Right forelimb (tissue), 1 donor: ENCODE measurements at regions not wholly inside any gene's neighbourhood (a gene's known extent, or its start where the extent isn't known, plus 50 kb on each side); places are given as distances from the start of the nearest gene placed in this dataset.

Source experiments
- DNase-seq: peaks from one replicate; pipeline ENCODE4 v3.0.0-alpha.2; 2018

DNA sequence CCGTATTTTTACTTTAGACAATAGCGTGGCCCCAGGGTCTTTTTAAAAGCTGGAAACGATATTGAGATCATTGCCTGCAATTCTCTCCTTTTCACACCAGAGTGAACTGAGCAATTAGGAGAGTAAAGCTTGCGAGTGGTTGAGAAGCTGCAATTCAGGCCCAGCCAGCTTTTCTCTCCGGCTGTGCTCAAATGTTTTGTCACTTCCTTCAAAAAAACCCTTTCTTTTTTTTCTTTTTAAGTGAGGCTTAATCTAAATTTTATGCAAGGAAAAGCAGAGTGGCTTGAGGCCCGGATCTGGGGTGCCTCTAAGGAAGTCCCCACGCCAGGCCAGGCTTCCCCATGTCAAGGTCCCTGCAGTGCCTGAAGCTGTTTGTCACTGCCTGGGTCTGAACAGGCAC is 433.9 kb downstream of the GLRX3 start:
- DNase-seq = no peak

DNA sequence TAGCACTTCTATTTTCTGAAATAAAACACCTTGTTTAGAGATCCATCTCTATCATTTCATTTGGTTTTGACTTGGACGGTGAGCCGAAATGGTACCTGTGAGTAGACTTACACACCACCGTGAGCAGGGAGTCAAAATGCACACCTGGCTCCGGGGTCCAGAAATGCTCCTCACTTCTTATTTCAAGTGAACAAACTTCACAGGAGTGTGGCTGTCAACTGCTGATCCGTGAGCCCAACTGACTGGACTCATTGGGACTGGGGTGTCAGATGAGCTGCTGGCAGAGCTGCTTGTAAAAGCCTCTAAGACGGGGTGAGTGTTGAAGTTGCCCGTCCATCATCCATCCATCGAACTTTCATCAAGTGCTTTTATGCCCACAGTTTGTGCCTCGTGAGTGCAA is 435.5 kb downstream of the GLRX3 start:
- DNase-seq = no peak

DNA sequence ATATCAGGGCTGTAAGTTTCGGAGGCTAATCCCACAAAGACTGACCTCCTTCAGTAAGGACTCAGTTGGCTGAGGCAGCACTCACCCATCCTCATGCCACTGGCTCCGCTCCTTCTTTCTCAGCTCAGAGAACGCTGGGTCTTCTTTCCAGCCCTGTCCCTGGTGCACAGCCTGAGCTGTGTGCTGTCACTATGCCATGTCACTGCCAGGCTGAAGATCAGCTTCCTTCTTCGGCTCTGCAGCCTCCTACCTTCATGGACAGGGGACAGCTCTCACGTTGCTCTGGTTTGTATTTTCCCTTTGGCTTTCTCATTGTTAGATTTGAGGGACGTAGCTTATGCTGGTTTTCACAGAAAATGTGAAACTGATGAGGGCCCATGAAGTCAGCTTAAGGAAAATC is 437.3 kb downstream of the GLRX3 start:
- no peak for DNase-seq

DNA sequence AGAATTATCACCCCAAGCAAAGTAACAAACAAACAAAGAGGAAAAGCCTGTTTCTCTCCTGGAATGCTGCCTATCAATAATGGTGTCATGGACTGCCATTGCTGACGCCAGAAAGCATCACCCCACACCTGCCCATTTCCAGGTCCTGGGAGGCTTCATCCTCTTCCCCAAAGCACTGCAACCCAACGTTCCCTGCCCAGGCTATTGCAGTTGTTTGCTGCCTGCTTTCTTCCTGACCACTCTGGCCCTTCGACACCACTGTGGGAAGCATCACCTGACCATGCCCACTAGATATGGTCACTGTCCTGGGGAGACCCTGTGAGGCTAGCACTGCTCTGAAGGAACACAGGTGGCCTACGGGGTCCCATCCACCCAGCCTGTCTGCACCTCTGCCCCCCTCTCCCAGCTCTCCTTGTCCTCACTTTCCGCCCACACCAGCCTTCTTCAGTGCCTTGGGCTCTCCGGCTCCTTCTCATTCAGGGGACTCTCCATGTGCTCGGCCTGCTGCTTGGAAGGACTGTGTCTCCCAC is 439.6 kb downstream of the GLRX3 start:
- no peak for DNase-seq

DNA sequence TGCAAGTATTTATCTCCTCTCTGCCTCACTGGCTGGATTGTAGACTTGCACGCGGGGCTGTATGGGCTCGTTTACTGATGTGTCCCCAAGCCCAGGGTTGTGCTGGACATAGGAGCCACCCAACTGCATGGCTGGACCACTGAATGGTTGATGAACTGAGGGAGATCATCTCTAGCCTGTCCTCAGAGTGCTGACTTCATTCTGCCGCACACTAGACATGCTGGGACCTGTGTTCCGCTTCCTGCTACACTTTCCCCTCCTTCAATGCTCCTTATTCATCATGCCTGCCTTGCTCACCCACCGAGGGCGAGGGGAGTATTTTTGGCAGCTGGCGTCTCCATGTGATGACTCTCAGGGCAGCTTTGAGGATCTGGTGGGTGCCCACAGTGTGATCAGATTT is 440.2 kb downstream of the GLRX3 start:
- DNase-seq = no peak

DNA sequence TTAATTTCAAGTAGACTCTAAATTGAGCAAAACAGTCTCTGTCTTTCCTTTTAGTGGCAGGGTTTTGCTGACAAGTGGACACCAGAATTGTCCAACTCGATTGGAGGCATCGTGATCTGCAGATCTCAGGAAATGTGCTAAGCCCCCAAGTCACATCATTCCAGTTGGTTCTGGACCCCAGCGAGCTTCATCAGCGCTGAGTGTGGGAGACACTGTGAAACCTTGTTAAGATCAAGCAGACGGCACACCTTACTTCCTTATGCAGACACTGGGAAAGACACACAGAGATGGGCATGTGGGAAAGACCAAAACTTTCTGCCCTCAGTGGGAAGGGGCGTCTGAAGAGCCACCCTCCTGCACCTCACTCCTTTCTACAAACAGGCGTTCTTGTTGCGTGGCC is 440.8 kb downstream of the GLRX3 start:
- DNase-seq = no peak

DNA sequence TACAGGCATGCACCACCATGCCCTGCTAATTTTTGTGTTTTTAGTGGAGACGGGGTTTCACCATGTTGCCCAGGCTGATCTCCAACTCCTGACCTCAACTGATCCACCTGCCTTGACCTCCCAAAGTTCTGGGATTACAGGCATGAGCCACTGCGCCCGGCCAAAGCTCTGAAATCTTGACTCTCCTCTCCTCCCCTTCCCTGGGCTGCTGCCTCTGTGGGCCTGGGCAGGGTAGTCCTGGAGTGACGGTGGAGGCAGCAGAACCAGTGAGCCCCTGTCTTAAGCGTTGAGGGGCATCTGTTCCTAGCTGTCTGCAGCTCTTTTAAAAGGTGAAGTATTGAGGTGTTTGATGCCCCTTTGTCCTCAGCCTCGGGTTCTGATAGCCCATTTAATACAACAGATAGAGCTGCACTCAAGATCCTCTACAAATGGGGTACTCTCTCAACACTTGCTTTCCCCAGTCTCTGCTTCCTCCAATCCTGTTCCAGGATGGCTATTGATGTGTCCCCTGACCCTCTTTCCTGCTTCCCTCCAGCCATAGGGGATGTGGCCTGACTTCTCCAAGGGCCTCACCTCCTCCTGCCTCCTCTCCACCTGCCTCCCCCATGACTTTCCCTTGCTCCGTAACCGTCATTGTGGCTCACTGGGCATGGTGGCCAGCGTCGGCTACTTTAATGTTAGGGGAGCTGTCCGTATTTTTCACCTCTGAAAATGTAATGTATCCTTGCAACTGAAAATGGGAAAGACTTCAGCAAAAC is 442.5 kb downstream of the GLRX3 start:
- DNase-seq = no peak

DNA sequence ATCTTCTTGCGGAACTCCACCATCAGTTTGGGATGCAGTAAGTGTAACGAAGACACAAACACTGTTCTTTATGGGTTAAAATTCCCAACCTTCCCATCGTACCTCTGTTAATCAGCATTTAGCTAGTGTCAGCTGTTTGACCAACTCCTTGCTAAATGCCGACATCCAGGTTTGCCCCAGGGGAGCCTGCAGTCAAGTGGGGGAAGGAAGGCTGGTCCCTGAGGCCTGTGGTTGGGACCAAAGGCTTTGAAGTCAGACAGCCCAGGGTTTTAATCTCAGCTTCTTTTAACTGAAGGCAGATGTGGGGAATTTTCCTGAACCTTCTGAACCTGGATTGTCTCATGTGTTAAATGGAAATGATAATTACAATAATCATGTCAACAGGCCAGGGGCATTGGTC is 443.7 kb downstream of the GLRX3 start:
- DNase-seq = no peak

DNA sequence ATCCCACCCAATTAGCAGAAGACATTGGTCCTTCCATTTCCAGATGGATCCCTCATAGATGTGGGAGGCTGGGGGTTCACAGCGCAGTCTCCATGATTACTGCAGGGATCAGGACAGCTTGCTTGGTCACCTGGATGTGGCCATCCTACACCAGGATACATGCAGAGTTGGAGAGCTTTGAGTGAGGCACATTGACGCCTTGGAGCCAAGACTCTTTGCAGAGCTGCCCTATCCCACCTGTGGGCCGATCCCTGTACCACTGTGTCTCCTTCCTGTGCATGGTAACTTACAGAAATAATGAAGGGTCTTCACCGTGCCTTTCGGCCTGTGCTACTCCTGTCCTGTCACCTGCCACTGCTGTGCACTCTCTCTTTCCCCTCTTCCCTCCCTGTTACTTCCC is 444.8 kb downstream of the GLRX3 start:
- no peak for DNase-seq

DNA sequence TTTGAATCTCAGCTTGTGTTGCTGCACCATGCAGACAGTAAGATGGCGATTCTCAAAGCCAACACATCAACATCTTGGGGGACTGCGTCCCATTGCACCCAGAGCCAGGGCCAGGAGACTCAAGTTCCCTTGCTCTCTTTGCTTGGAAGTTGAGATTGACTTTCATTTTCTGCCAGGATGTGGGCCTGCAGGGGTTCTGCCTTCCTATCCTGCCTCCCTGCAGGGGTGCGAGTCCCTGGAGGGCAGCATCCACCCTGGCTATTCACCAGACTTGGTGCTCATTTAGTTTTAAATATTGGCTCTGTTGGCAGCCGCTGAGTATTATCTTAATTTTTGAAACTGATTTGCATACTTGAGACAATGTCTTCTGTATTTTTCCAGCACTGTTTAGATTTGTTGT is 451.5 kb downstream of the GLRX3 start:
- no peak for DNase-seq

DNA sequence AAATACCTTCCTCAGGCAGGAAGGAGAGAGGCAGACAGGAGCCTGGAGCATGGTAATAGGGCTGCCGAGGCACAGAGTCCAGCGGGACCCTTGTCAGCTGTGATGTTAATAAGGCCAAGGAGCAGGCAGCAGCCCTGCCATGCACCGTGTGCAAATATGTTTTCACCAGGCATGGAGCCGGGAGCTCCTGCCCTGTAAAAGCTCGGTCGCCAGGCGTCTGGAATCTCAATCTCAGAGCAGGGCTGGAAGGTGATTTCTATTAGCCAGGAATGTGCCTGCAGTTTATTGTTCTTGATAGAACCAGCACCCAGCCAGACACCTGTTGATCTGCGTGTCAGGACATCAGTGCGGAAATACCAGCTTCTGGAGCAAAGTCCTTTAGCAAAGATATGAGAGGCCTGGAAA is 469.8 kb downstream of the GLRX3 start:
- DNase-seq = no peak

DNA sequence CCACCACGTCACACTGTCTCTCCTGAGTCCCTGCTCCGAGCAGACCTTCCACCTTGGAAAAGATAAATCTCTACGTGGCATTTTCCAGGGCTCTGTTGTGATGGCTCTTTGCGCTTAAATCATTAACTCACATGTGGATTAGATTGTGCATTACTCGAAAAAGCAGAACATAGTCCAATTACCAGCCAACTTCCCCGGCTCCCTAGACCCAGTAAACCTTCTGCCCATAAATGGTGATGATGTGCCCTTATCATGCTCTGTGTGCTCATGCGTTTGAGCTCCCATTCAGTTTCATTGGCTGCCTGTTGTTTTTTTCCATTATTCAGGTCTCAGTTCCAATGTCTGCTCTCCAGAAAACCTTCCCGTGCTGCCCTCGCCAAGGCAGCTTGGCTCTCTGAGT is 471.2 kb downstream of the GLRX3 start:
- DNase-seq = no peak

DNA sequence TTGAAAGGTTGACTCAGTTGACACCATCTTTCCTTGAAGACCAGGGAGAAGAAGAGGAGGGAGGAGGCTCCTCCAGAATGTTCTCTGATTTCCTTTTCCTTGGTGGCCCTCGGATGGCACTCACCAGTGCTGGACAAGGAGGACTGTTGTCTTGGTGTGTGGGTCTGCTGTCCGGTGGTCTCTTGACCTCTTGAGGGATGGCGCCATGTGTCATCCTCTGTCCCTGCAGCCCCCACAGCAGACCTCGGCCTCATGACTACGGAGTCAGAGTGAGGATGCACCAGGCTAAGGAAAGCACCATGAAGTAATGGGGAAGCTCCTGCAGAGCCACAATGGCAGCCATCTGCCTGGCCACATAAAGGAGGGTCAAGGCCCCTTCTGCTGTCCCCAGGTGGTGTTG is 475.0 kb downstream of the GLRX3 start:
- DNase-seq = no peak

DNA sequence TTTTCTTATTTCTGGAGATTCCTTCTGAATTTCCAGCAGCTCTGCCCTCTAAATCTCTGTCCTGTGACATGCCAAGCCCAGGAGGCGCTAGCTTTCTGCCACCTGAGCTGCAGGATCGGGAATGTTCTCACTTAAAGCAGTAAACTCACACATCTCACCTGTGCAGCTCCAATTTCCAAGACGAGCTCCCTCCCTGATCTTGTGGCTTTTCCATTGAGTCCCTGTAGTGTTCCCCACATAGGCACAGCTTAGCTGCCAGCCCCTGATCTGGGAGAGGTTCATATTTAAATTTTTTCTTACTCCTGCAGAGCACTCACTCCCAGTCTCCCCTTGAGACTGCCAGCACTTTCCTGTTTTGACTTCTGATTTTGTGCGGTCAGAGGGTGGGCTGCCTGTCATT is 479.3 kb downstream of the GLRX3 start:
- DNase-seq = no peak

DNA sequence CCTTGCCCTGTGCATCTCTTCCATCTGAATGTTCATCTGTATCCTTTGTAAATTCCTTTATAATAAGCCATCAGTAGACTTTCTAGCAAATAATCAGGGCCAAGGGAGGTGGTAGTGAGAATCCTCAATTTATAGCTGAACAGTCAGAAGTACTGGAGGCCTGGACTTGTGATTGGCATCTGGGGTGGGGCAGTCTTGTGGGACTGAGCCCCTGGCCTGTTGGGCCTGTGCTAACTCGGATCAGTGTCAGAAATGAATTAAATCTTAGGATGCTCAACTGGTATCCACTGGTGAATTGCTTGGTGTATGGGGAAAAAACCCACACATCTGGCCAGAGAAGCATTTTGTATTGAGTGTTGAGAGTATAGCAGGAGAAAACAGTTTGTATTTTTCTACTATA is 481.8 kb downstream of the GLRX3 start:
- no peak for DNase-seq

DNA sequence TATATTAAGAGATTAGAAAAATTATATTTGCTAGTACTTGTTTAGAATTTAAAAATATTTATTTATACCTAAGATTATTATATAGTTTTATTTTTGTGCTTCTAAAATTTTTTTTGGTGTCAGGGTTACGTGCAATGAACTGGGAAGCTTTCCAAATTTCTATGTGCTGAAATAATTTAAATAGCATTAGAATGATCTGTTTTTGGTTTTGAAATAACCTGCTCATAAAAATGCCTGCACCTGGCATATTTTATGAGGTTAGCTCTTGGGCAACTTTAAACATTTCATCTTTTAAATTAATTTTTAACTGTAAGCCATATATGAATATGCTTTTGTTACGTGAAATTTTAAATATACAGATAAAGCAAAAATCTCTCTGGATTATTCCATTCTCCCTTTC is 482.5 kb downstream of the GLRX3 start:
- no peak for DNase-seq

DNA sequence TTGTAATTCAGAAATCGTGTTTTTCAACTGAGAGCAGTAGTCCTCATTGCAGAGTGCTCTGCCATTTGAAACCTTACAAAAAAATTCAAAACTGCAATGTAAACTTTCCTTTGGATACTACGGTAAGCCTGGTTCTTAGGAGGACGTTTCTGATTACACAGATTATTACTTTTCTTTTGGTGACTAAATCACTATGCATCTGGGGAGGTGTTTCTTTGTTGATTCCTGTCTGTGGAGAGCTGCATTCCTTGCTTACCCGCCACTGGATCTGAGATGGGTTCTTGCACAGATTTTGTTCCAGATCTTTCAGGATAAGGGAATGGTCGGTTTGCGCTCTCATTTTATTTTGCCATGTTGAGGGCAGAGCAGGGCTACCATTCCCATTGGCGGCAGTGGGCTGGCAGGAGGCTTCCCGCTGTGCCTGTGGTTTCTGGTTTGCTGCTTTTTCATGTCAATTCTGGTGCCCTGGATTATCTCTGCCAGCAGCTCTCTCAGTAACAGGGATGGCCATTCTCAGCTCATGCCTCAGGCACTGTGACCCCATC is 485.1 kb downstream of the GLRX3 start:
- DNase-seq = no peak

DNA sequence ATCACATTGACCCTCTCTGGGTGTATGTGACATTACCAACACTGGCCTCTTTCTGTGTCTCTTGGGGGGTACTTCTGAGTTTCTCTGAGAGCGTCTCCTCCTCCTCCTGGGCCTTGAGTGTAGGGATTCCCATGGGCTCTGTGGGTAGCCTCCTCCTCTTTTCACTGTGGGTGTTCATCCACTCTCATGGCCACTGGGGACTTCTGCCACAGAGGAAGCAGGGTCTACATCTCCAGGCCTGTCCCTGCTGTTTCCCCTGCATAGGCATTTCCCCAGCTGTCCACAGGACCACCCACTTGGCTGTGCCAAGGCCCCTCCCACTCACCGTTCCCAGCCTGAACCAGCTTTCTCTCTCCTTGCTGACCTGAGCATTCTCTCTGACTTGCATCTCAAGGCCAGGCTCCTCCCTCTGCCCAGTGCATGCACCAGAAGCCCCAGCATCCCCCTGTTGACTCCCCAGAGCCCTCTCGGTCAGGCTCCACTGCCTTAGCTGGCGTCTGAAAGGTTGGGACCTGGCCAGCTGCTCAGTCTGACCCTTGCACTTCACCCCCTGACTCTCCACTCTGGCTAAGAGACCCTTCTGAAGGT is 487.6 kb downstream of the GLRX3 start:
- no peak for DNase-seq

DNA sequence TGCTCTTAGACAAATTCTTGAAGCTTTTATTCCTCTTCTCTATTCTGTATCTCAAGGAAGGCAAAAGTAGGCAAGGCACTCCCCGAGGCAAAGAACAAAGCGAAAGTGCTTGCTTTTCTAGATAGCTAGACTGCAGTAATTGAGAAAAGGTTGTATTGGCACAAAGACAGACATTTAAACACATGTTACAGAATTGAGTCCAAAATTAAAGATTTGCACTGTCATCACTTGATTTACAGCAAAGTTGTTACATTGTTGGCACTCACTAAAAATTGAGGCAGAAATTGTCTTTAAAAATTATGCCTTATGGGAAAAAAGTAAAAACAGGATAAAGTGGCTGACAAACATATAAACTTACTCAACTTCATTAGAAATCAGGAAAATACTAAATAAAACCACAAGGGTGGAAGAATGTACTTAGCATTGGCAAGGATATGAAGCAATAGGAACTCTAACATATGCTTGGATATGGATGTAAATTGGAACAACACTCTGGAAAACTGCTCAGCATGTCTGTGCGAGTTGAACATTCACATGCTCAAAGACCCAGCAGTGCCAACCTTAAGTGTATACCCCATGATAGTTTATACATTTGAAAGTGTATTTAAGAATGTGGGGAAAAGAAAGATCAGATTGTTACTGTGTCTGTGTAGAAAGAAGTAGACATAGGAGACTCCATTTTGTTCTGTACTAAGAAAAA is 491.3 kb downstream of the GLRX3 start:
- DNase-seq = no peak

DNA sequence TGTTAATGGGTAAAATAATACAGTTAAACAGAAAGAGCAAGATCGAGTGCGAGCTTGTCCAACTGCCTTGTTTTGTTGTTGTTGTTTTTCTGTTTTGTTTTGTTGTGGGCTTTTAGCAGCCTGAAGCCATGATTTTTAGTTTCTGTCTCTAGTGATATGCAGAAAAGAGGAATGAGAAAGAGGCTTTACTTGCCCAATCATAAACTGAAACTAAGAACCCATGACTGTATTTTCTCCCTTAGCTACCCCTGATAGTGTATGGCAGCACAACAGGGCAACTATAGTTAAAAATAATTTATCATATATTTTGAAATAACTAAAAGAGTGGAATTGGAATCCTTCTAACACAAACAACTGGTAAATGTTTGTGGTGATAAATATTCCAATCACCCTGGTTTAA is 493.9 kb downstream of the GLRX3 start:
- DNase-seq = no peak

DNA sequence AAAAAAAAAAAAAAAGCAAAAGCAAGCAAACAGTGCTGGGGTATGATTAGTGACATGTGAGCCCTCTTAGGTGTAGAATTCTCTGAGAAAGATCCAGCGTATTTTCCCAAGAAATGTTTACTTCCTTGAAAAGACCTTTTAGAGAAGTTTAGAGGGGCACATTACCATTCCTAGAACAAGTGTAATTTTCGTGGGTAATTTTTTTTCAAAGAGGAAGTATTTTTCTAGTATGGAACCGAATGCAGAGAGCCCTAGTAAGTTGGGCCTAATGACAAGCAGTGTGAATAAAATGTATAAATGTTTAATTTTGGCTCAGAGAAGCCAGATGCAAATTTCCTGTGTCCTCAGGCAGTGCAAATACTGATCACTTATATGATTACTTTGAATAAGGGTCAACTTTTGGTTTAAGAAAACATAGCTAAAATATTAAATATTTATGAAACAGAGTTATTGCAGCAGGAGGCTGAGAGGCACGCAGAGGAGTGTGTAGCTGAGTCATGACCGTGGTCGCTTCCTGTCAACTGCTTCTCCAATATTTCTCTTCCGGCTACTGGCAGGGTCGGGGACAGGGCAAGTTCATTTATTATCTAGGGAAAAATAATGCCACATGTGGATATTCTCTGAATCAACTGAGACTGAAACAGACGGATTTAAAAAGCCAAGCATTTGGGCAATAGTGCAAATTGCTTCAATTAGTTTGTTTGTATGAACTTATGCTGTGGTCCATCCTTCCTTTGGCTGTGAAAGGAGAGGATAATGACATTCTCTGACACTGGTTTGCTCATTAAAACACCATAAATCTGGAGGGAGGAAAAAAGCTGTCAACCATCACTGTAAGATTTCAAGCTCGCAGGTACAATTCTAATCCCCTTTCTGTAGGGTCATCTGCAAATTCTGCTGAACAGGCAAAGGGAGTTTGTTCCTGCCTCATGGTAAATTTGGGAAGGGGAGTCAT is 495.2 kb downstream of the GLRX3 start:
- no peak for DNase-seq

DNA sequence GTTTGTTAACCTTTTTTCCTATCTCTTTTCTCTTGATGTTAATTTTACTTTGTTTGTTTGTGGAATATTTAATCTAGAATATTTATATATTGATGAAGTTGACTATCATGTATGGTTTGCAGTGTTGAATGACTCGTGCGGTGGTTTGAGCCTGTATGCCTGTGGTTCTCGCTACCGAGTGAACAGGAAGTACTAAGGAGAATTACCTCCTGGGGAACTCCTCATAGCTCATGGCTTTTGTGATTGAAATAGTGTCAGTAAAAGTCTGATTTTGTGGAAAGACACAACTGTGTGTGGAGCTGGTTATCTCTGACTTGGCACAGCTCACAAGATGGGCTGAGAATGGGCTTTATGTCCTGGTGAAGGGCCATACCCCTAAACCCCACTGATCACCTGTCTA is 498.6 kb downstream of the GLRX3 start:
- DNase-seq = no peak

DNA sequence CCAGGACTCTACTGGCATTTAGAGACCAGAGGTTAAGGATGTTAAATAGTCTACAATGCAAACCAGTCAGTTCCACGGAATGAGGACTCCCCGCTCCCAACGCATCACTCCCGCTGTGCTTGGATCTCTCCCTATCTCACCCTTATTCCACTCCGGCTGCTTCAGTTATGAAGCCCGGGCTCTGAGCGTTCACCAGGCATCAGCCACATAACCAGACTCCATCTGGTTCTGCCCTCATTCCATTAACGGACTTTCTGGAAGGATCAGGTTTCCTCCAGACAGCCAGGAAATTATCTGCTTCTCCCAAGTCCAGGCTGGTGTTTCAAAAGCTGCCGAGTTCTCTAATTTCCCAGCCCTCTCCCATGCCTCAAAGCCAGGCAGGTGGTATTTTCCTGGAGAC is 499.3 kb downstream of the GLRX3 start:
- DNase-seq = no peak
